H9 (cell line): ENCODE measurements at regions not wholly inside any gene's neighbourhood (a gene's known extent, or its start where the extent isn't known, plus 50 kb on each side); places are given as distances from the start of the nearest gene placed in this dataset.
A peak's percentile ranks its signal among the peaks of the same experiment; 100 is the strongest.

Experiments used
- DNase-seq: peaks from one replicate; pipeline ENCODE4 v3.0.0-alpha.2; 2017
- H2AFZ ChIP-seq: one replicate; pipeline ENCODE4 v1.6.1; 2013; ENCODE audit warnings: mild to moderate bottlenecking, low read length, control low read depth, moderate library complexity
- H2AK5ac ChIP-seq: 2 replicates; pipeline ENCODE4 v1.6.1; 2013; ENCODE audit warnings: low read length, control low read depth, mixed read lengths; ENCODE audit not compliant: insufficient read length
- H2BK120ac ChIP-seq: one replicate; pipeline ENCODE4 v1.6.1; 2013; ENCODE audit warnings: low read depth, mild to moderate bottlenecking, low read length, control low read depth, inconsistent platforms; ENCODE audit not compliant: poor library complexity, severe bottlenecking
- H2BK12ac ChIP-seq: 2 replicates; pipeline ENCODE4 v1.6.1; 2013; ENCODE audit warnings: low read length, control low read depth, mixed read lengths, low read depth; ENCODE audit not compliant: insufficient read length
- H2BK15ac ChIP-seq: 2 replicates; pipeline ENCODE4 v1.6.1; 2013; ENCODE audit warnings: low read depth, low read length, control low read depth
- H2BK20ac ChIP-seq: one replicate; pipeline ENCODE4 v1.6.1; 2013; ENCODE audit warnings: low read depth, mild to moderate bottlenecking, low read length, control low read depth, inconsistent platforms; ENCODE audit not compliant: poor library complexity, severe bottlenecking
- H2BK5ac ChIP-seq: 2 replicates; pipeline ENCODE4 v1.6.1; 2013; ENCODE audit warnings: low read length, control low read depth, mixed read lengths; ENCODE audit not compliant: insufficient read length
- H3K14ac ChIP-seq: 2 replicates; pipeline ENCODE4 v1.6.1; 2013; ENCODE audit warnings: low read length, control low read depth; ENCODE audit not compliant: insufficient read depth
- H3K18ac ChIP-seq: 2 replicates; pipeline ENCODE4 v1.6.1; 2013; ENCODE audit warnings: low read depth, mild to moderate bottlenecking, mixed read lengths, low read length, control low read depth; ENCODE audit not compliant: insufficient read length
- H3K23ac ChIP-seq: 2 replicates; pipeline ENCODE4 v1.6.1; 2013; ENCODE audit warnings: low read length, control low read depth, mixed read lengths, low read depth; ENCODE audit not compliant: insufficient read length
- H3K23me2 ChIP-seq: 2 replicates; pipeline ENCODE4 v1.6.1; 2013; ENCODE audit warnings: low read depth, mild to moderate bottlenecking, mixed read lengths, low read length, control low read depth; ENCODE audit not compliant: insufficient read length, poor library complexity, severe bottlenecking
- H3K27ac ChIP-seq: 2 replicates; pipeline ENCODE4 v1.5.1; 2013; ENCODE audit warnings: low read length, control low read depth, mixed read lengths, low read depth; ENCODE audit not compliant: insufficient read length
- H3K27me3 ChIP-seq: 2 replicates; pipeline ENCODE4 v1.6.1; 2013; ENCODE audit warnings: low read length, control low read depth, inconsistent platforms; ENCODE audit not compliant: insufficient read depth
- H3K4ac ChIP-seq: 2 replicates; pipeline ENCODE4 v1.6.1; 2013; ENCODE audit warnings: low read depth, mild to moderate bottlenecking, control low read depth, inconsistent platforms, low read length, moderate library complexity
- H3K4me1 ChIP-seq: 2 replicates; pipeline ENCODE4 v1.6.1; 2013; ENCODE audit warnings: low read length, control low read depth, inconsistent platforms; ENCODE audit not compliant: insufficient read depth
- H3K4me2 ChIP-seq: 2 replicates; pipeline ENCODE4 v1.6.1; 2013; ENCODE audit warnings: low read length, control low read depth, mixed read lengths; ENCODE audit not compliant: insufficient read length, insufficient read depth
- H3K56ac ChIP-seq: 2 replicates; pipeline ENCODE4 v1.6.1; 2013; ENCODE audit warnings: low read depth, mild to moderate bottlenecking, mixed read lengths, low read length, control low read depth; ENCODE audit not compliant: insufficient read length
- H3K79me1 ChIP-seq: 2 replicates; pipeline ENCODE4 v1.6.1; 2013; ENCODE audit warnings: low read depth, mild to moderate bottlenecking, moderate library complexity, low read length, control low read depth, inconsistent platforms; ENCODE audit not compliant: insufficient read depth, poor library complexity, severe bottlenecking
- H3K79me2 ChIP-seq: 2 replicates; pipeline ENCODE4 v1.6.1; 2013; ENCODE audit warnings: low read length, control low read depth, inconsistent platforms; ENCODE audit not compliant: insufficient read depth
- H3K9ac ChIP-seq: 2 replicates; pipeline ENCODE4 v1.6.1; 2013; ENCODE audit warnings: low read length, control low read depth, mixed read lengths; ENCODE audit not compliant: insufficient read length; ENCODE audit errors: extremely low read depth
- H3K9me3 ChIP-seq: one replicate; pipeline ENCODE4 v1.6.1; 2013; ENCODE audit warnings: low read depth, low read length, inconsistent platforms; ENCODE audit not compliant: control insufficient read depth
- H3T11ph ChIP-seq: one replicate; pipeline ENCODE4 v1.6.1; 2013; ENCODE audit warnings: mild to moderate bottlenecking, low read length, control low read depth, inconsistent platforms
- H4K20me1 ChIP-seq: one replicate; pipeline ENCODE4 v1.6.1; 2013; ENCODE audit not compliant: control insufficient read depth, insufficient read length, insufficient read depth
- H4K5ac ChIP-seq: 2 replicates; pipeline ENCODE4 v1.6.1; 2013; ENCODE audit warnings: low read depth, mild to moderate bottlenecking, mixed read lengths, low read length, control low read depth; ENCODE audit not compliant: insufficient read length
- H4K8ac ChIP-seq: replicated peaks from 2 replicates; pipeline ENCODE4 v1.6.1; 2013; ENCODE audit warnings: low read length, control low read depth, mixed read lengths, low read depth; ENCODE audit not compliant: insufficient read length
- H4K91ac ChIP-seq: 2 replicates; pipeline ENCODE4 v1.6.1; 2013; ENCODE audit warnings: low read depth, mild to moderate bottlenecking, moderate library complexity, mixed read lengths, low read length, control low read depth; ENCODE audit not compliant: insufficient read length
- H3K27ac Mint-ChIP-seq, 3 experiments: 2 replicates in 2 of 3; 3 replicates in 1 of 3; pipeline ENCODE4 v1.8.0; 2020 to 2021; ENCODE audit warnings: mixed read lengths in 3 of 3, mild to moderate bottlenecking in 1 of 3, moderate library complexity in 1 of 3
- H3K27me3 Mint-ChIP-seq: 2 replicates; pipeline ENCODE4 v1.8.0; 2021; ENCODE audit warnings: low read depth, mild to moderate bottlenecking, moderate library complexity, mixed read lengths
- H3K36me3 Mint-ChIP-seq, 3 experiments: 2 replicates in 2 of 3; 3 replicates in 1 of 3; pipeline ENCODE4 v1.8.0; 2020 to 2021; ENCODE audit warnings: low read depth in 3 of 3, mixed read lengths in 3 of 3; ENCODE audit not compliant: insufficient read depth in 1 of 3
- H3K4me1 Mint-ChIP-seq, 2 experiments: 2 replicates each; pipeline ENCODE4 v1.8.0; 2020; ENCODE audit warnings: mixed read lengths in 2 of 2
- H3K4me3 Mint-ChIP-seq, 2 experiments: 2 replicates in 1 of 2; 3 replicates in 1 of 2; pipeline ENCODE4 v1.8.0; 2020 to 2021; ENCODE audit warnings: mild to moderate bottlenecking in 2 of 2, mixed read lengths in 2 of 2, moderate library complexity in 1 of 2
- H3K9me3 Mint-ChIP-seq, 2 experiments: 2 replicates in 1 of 2; 3 replicates in 1 of 2; pipeline ENCODE4 v1.8.0; 2020; ENCODE audit warnings: mild to moderate bottlenecking in 2 of 2, mixed read lengths in 2 of 2, moderate library complexity in 1 of 2
- CTCF ChIP-seq: fragments of 200-600 bp; sonication (generic); conservative IDR thresholded peaks from 3 replicates; pipeline ENCODE4 v1.8.0; 2021; ENCODE audit warnings: antibody characterized with exemption, mild to moderate bottlenecking
- WGBS: extraction: QIAGEN DNeasy Blood & Tissue Kit; methylation state at CpG from one replicate; pipeline ENCODE4 v1.1.7; 2013; ENCODE audit warnings: missing lambda C conversion rate, low lambda C conversion rate, mixed read lengths; ENCODE audit not compliant: insufficient read length; ENCODE audit errors: extremely low coverage; 5-methylcytosine and 5-hydroxymethylcytosine counted together

GRCh38 chr12:131383741-131384543 lies 326.9 kb upstream of the SFSWAP start:
- Histone ChIP-seq H3T11ph (no peak overlapping the region), H2BK120ac (no peak overlapping the region), H3K23me2 (no peaks in the 10 kb centered on the region), H4K8ac (no peak overlapping the region), H2AFZ (no peak overlapping the region), H3K56ac (no peak overlapping the region), H3K79me1 (no peaks in the 10 kb centered on the region), H2BK5ac (no peak overlapping the region), H3K14ac (no peak overlapping the region; the same call in 1 of the 2 replicates), H3K18ac (no peak overlapping the region), H2BK20ac (no peak overlapping the region), H4K91ac (no peak overlapping the region), H2BK12ac (no peak overlapping the region), H4K20me1 (no peaks in the 10 kb centered on the region), H2AK5ac (no peak overlapping the region), H3K9ac (no peak overlapping the region), H4K5ac (no peak overlapping the region), H3K4me2 (no peak overlapping the region), H3K4ac (no peak overlapping the region), H3K27me3 (no peaks in the 10 kb centered on the region; the same call in 1 of the 2 replicates), H3K9me3 (no peaks in the 10 kb centered on the region), H3K23ac (no peak overlapping the region), H2BK15ac (no peak overlapping the region), H3K79me2 (no peaks in the 10 kb centered on the region), H3K27ac (no peak overlapping the region), H3K4me1 (no peaks in the 10 kb centered on the region)
- H3K27ac Mint-ChIP-seq = no peak overlapping the region
- H3K4me3 Mint-ChIP-seq = no peak overlapping the region
- no peaks in the 10 kb centered on the region for H3K36me3 Mint-ChIP-seq
- peaks cover 17 to 52% of the 10 kb centered on the region in 2 experiments for H3K4me1 Mint-ChIP-seq
- TF ChIP-seq CTCF = no peak
- WGBS = no CpG with 5 or more reads among the region's 21 CpGs
- DNase-seq = peak; percentile 27
- no peaks in the 10 kb centered on the region for H3K9me3 Mint-ChIP-seq
- H3K27me3 Mint-ChIP-seq = no peaks in the 10 kb centered on the region
